Esophagus squamous epithelium (tissue), 4 donors: ENCODE measurements at regions not wholly inside any gene's neighbourhood (a gene's known extent, or its start where the extent isn't known, plus 50 kb on each side); places are given as distances from the start of the nearest gene placed in this dataset.

Experiments
- POLR2A ChIP-seq, 4 donors: fragments of 450-650 bp; IDR thresholded peaks; one replicate each; pipeline ENCODE4 v1.6.1; 2017; ENCODE audit warnings: antibody characterized with exemption in 4 of 4, mild to moderate bottlenecking in 4 of 4, moderate library complexity in 3 of 4
- TF ChIP-seq, protein P1 (sequence below), 6 experiments: fragments of 450-650 bp in 4 of 6; fragments of 200-600 bp in 2 of 6; sonication (generic) in 2 of 6; IDR thresholded peaks; one replicate each; pipeline ENCODE4 v1.5.1; 2016 to 2019; ENCODE audit warnings: antibody characterized with exemption in 6 of 6, mild to moderate bottlenecking in 4 of 6, moderate library complexity in 4 of 6

DNA sequence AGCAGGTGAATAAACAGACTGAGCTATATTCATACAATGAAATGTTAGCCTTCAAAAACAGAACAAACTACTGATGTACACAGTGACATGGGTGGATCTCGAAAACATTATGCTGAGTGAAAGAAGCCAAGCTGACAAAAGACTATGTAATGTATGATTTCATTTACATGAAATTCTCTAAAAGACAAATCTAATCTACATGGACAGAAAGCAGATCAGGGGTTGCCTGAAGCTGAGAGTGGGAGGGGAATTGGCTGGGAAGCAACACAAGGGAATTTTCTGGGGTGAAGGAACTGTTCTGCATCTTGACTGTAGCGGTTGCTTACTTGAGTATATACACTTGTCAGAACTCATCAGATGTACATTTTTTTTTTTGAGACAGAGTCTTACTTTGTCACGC is 121.7 kb upstream of the SVIL start:
- TF ChIP-seq, protein P1, sequence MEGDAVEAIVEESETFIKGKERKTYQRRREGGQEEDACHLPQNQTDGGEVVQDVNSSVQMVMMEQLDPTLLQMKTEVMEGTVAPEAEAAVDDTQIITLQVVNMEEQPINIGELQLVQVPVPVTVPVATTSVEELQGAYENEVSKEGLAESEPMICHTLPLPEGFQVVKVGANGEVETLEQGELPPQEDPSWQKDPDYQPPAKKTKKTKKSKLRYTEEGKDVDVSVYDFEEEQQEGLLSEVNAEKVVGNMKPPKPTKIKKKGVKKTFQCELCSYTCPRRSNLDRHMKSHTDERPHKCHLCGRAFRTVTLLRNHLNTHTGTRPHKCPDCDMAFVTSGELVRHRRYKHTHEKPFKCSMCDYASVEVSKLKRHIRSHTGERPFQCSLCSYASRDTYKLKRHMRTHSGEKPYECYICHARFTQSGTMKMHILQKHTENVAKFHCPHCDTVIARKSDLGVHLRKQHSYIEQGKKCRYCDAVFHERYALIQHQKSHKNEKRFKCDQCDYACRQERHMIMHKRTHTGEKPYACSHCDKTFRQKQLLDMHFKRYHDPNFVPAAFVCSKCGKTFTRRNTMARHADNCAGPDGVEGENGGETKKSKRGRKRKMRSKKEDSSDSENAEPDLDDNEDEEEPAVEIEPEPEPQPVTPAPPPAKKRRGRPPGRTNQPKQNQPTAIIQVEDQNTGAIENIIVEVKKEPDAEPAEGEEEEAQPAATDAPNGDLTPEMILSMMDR (IDR thresholded peaks at IDR 0.05) = no peak
- no peak for TF ChIP-seq POLR2A (IDR thresholded peaks at IDR 0.05)
